Esophagus muscularis mucosa (tissue), 4 donors: ENCODE measurements at regions not wholly inside any gene's neighbourhood (a gene's known extent, or its start where the extent isn't known, plus 50 kb on each side); places are given as distances from the start of the nearest gene placed in this dataset.

Experiments used
- DNase-seq: peaks from one replicate; pipeline ENCODE4 v3.0.0-alpha.2; 2017; ENCODE audit errors: extremely low spot score
- H3K27ac ChIP-seq, 4 donors: fragments of 200-600 bp; sonication (generic); replicated peaks in 1 of 4; 1 replicate in 3 of 4; 2 replicates in 1 of 4; pipeline ENCODE4 v1.5.1; 2016 to 2019; ENCODE audit warnings: mild to moderate bottlenecking in 1 of 4
- H3K27me3 ChIP-seq, 4 donors: fragments of 200-600 bp; sonication (generic); one replicate each; pipeline versions ENCODE4 v1.5.1 to v1.6.0; 2016 to 2019
- H3K36me3 ChIP-seq, 4 donors: fragments of 200-600 bp; sonication (generic); one replicate each; pipeline ENCODE4 v1.5.1; 2016 to 2019
- H3K4me1 ChIP-seq, 4 donors: fragments of 200-600 bp; sonication (generic); one replicate each; pipeline ENCODE4 v1.5.1; 2016 to 2019
- H3K4me3 ChIP-seq, 4 donors: fragments of 200-600 bp; sonication (generic); 1 replicate in 2 of 4; 2 replicates in 2 of 4; pipeline ENCODE4 v1.5.1; 2016 to 2019; ENCODE audit warnings: mild to moderate bottlenecking in 4 of 4, moderate library complexity in 1 of 4
- H3K9me3 ChIP-seq, 4 donors: fragments of 200-600 bp; sonication (generic); 1 replicate in 3 of 4; 2 replicates in 1 of 4; pipeline ENCODE4 v1.5.1; 2016 to 2019
- CTCF ChIP-seq, 3 experiments: fragments of 200-600 bp in 2 of 3; fragments of 450-650 bp in 1 of 3; sonication (generic) in 2 of 3; IDR thresholded peaks; one replicate each; pipeline ENCODE4 v1.5.1; 2017 to 2019; ENCODE audit warnings: antibody characterized with exemption in 3 of 3, mild to moderate bottlenecking in 2 of 3, moderate library complexity in 1 of 3
- EP300 ChIP-seq: sonication (generic); formaldehyde crosslinking; IDR thresholded peaks from one replicate; pipeline ENCODE4 v1.6.1; 2017; ENCODE audit warnings: antibody characterized with exemption
- POLR2A ChIP-seq: fragments of 450-650 bp; IDR thresholded peaks from one replicate; pipeline ENCODE4 v1.6.1; 2017; ENCODE audit warnings: antibody characterized with exemption, moderate library complexity, mild to moderate bottlenecking, low read depth
- POLR2AphosphoS5 ChIP-seq, 2 donors: sonication (generic); formaldehyde crosslinking; IDR thresholded peaks; one replicate each; pipeline ENCODE4 v1.6.1; 2017; ENCODE audit warnings: antibody characterized with exemption in 2 of 2
- WGBS: methylation state at CpG from one replicate; pipeline ENCODE4 v1.1.5; 2018; 5-methylcytosine and 5-hydroxymethylcytosine counted together
- intact Hi-C: fragments of 100-400 bp; cut with DNase I; formaldehyde crosslinking; loops from one replicate; pipeline ENCODE4 v1.15.1; 2023

GRCh38 chr6:1075880-1076279, 236.0 kb upstream of the FOXQ1 start:
- Histone ChIP-seq H3K27ac (no peak overlapping the region), H3K36me3 (no peaks in the 10 kb centered on the region), H3K4me3 (no peak overlapping the region), H3K27me3 (no peaks in the 10 kb centered on the region), H3K4me1 (peaks cover 0 to 15% (median 0%) of the 10 kb centered on the region in 4 donors), H3K9me3 (no peaks in the 10 kb centered on the region)
- intact Hi-C loops, result no loop called here
- no peak for DNase-seq
- WGBS, result 81% methylated on average over 4 of the region's 4 CpGs
- TF ChIP-seq POLR2AphosphoS5 (IDR thresholded peaks at IDR 0.05), result no peak
- TF ChIP-seq CTCF (IDR thresholded peaks at IDR 0.05), result no peak
- TF ChIP-seq EP300, result no peak
- no peak for TF ChIP-seq POLR2A

GRCh38 chr6:1075444-1075843, 236.5 kb upstream of the FOXQ1 start:
- no peaks in the 10 kb centered on the region for H3K27me3 ChIP-seq
- no peaks in the 10 kb centered on the region for H3K9me3 ChIP-seq
- WGBS, result 57% methylated on average over 4 of the region's 4 CpGs
- no peak for TF ChIP-seq POLR2A
- TF ChIP-seq EP300, result no peak
- no peak overlapping the region for H3K4me3 ChIP-seq
- no peak overlapping the region for H3K27ac ChIP-seq
- peaks cover 0 to 18% (median under 1%) of the 10 kb centered on the region in 4 donors for H3K4me1 ChIP-seq
- no peaks in the 10 kb centered on the region for H3K36me3 ChIP-seq
- DNase-seq, result no peak
- intact Hi-C loops, result no loop called here

GRCh38 chr6:1070085-1070521, 241.8 kb upstream of the FOXQ1 start:
- H3K4me3 ChIP-seq, result no peak overlapping the region
- intact Hi-C loops, result no loop called here
- no peak overlapping the region for H3K27ac ChIP-seq
- no peaks in the 10 kb centered on the region for H3K9me3 ChIP-seq
- no peaks in the 10 kb centered on the region for H3K36me3 ChIP-seq
- DNase-seq, result no peak
- TF ChIP-seq CTCF (IDR thresholded peaks at IDR 0.05) (no peak), POLR2A (no peak), POLR2AphosphoS5 (IDR thresholded peaks at IDR 0.05) (no peak), EP300 (no peak)
- 41% methylated on average over 9 of the region's 12 CpGs for WGBS
- no peaks in the 10 kb centered on the region for H3K27me3 ChIP-seq
- peaks cover 3 to 19% (median 12%) of the 10 kb centered on the region in 4 donors for H3K4me1 ChIP-seq

GRCh38 chr6:1068905-1069304, 243.0 kb upstream of the FOXQ1 start:
- no peak overlapping the region for H3K27ac ChIP-seq
- no peaks in the 10 kb centered on the region for H3K36me3 ChIP-seq
- DNase-seq, result no peak
- H3K4me1 ChIP-seq, result peaks cover 3 to 19% (median 12%) of the 10 kb centered on the region in 4 donors
- intact Hi-C loops, result no loop called here
- no peaks in the 10 kb centered on the region for H3K9me3 ChIP-seq
- WGBS, result 77% methylated on average over 7 of the region's 7 CpGs
- H3K4me3 ChIP-seq, result no peak overlapping the region
- no peaks in the 10 kb centered on the region for H3K27me3 ChIP-seq
- TF ChIP-seq CTCF (IDR thresholded peaks at IDR 0.05) (no peak), POLR2A (no peak), POLR2AphosphoS5 (IDR thresholded peaks at IDR 0.05) (no peak), EP300 (no peak)

- 92% methylated on average over 7 of the region's 7 CpGs for WGBS
- intact Hi-C loops, result no loop called here
- Histone ChIP-seq H3K4me1 (peaks cover 3 to 19% (median 12%) of the 10 kb centered on the region in 4 donors), H3K27ac (no peak overlapping the region), H3K9me3 (no peaks in the 10 kb centered on the region), H3K27me3 (no peaks in the 10 kb centered on the region), H3K36me3 (no peaks in the 10 kb centered on the region), H3K4me3 (no peak overlapping the region)
- no peak for TF ChIP-seq POLR2AphosphoS5 (IDR thresholded peaks at IDR 0.05)
- no peak for TF ChIP-seq EP300
- no peak for TF ChIP-seq POLR2A
- TF ChIP-seq CTCF (IDR thresholded peaks at IDR 0.05), result no peak
- DNase-seq, result no peak
Observed at GRCh38 chr6:1068068-1068467, 243.8 kb upstream of the FOXQ1 start.
